ENCODE measurements at regions not wholly inside any gene's neighbourhood (a gene's known extent, or its start where the extent isn't known, plus 50 kb on each side); places are given as distances from the start of the nearest gene placed in this dataset.

GRCh38 chr9:115169003-115169402 is 51.0 kb upstream of the TNC start:
- ATAC-seq (ENCODE audit: low read depth), result no peak
- H3K36me3 Mint-ChIP-seq, result no peaks in the 10 kb centered on the region
- H3K27me3 Mint-ChIP-seq, result peaks cover 17% of the 10 kb centered on the region
- no peaks in the 10 kb centered on the region for H3K4me1 Mint-ChIP-seq
- no peaks in the 10 kb centered on the region for H3K9me3 Mint-ChIP-seq
- DNase-seq, result no peak
- H3K27ac Mint-ChIP-seq, result no peak overlapping the region
- POLR2A ChIA-PET, result no interaction called here
- H3K4me3 Mint-ChIP-seq, result no peak overlapping the region

GRCh38 chr9:115170358-115171073 is 52.6 kb upstream of the TNC start:
- ATAC-seq (ENCODE audit: low read depth) (no peak), DNase-seq (no peak)
- POLR2A ChIA-PET, result no interaction called here
- peaks cover 15% of the 10 kb centered on the region for H3K27me3 Mint-ChIP-seq
- H3K27ac Mint-ChIP-seq, result no peak overlapping the region
- H3K36me3 Mint-ChIP-seq, result no peaks in the 10 kb centered on the region
- H3K4me3 Mint-ChIP-seq, result no peak overlapping the region
- H3K9me3 Mint-ChIP-seq, result no peaks in the 10 kb centered on the region
- H3K4me1 Mint-ChIP-seq, result no peaks in the 10 kb centered on the region

GRCh38 chr9:115171921-115172388 is 54.0 kb upstream of the TNC start:
- H3K36me3 Mint-ChIP-seq, result no peaks in the 10 kb centered on the region
- POLR2A ChIA-PET, result no interaction called here
- ATAC-seq (ENCODE audit: low read depth) (no peak), DNase-seq (no peak)
- H3K4me1 Mint-ChIP-seq, result no peaks in the 10 kb centered on the region
- no peak overlapping the region for H3K4me3 Mint-ChIP-seq
- H3K27me3 Mint-ChIP-seq, result peaks cover 13% of the 10 kb centered on the region
- H3K27ac Mint-ChIP-seq, result no peak overlapping the region
- no peaks in the 10 kb centered on the region for H3K9me3 Mint-ChIP-seq

GRCh38 chr9:115182264-115182663 is 64.3 kb upstream of the TNC start:
- Mint-ChIP-seq H3K4me1 (no peaks in the 10 kb centered on the region), H3K4me3 (no peak overlapping the region)

GRCh38 chr9:115183436-115183835 is 65.5 kb upstream of the TNC start:
- ATAC-seq (ENCODE audit: low read depth) (no peak), DNase-seq (no peak)
- POLR2A ChIA-PET, result no interaction called here
- Mint-ChIP-seq H3K36me3 (no peaks in the 10 kb centered on the region), H3K9me3 (no peaks in the 10 kb centered on the region), H3K27me3 (peaks cover 4% of the 10 kb centered on the region), H3K4me3 (no peak overlapping the region), H3K27ac (no peak overlapping the region), H3K4me1 (no peaks in the 10 kb centered on the region)

More at GRCh38 chr9:115182264-115182663, 64.3 kb upstream of the TNC start:
- Mint-ChIP-seq H3K9me3 (no peaks in the 10 kb centered on the region), H3K27me3 (peaks cover 4% of the 10 kb centered on the region), H3K27ac (no peak overlapping the region), H3K36me3 (no peaks in the 10 kb centered on the region)
- ATAC-seq (ENCODE audit: low read depth) (no peak), DNase-seq (no peak)
- POLR2A ChIA-PET, result no interaction called here

- Mint-ChIP-seq H3K9me3 (no peaks in the 10 kb centered on the region), H3K36me3 (no peaks in the 10 kb centered on the region), H3K4me3 (no peak overlapping the region), H3K27ac (no peak overlapping the region), H3K4me1 (no peaks in the 10 kb centered on the region), H3K27me3 (peaks cover 12% of the 10 kb centered on the region)
- DNase-seq, result no peak
- ATAC-seq (ENCODE audit: low read depth), result no peak
- POLR2A ChIA-PET, result no interaction called here
These were observed 71.7 kb upstream of the TNC start for GRCh38 chr9:115189686-115190085.

- H3K36me3 Mint-ChIP-seq, result no peaks in the 10 kb centered on the region
- peaks cover 17% of the 10 kb centered on the region for H3K27me3 Mint-ChIP-seq
- no peak overlapping the region for H3K4me3 Mint-ChIP-seq
- no peaks in the 10 kb centered on the region for H3K4me1 Mint-ChIP-seq
- no peak for ATAC-seq (ENCODE audit: low read depth)
- no peak overlapping the region for H3K27ac Mint-ChIP-seq
- DNase-seq, result no peak
- POLR2A ChIA-PET, result no interaction called here
- no peaks in the 10 kb centered on the region for H3K9me3 Mint-ChIP-seq
These were observed 73.7 kb upstream of the TNC start for GRCh38 chr9:115191667-115192066.

- peaks cover 22% of the 10 kb centered on the region for H3K27me3 Mint-ChIP-seq
- H3K27ac Mint-ChIP-seq, result no peak overlapping the region
- DNase-seq (no peak), ATAC-seq (ENCODE audit: low read depth) (no peak)
- H3K4me1 Mint-ChIP-seq, result no peaks in the 10 kb centered on the region
- H3K36me3 Mint-ChIP-seq, result no peaks in the 10 kb centered on the region
- H3K9me3 Mint-ChIP-seq, result no peaks in the 10 kb centered on the region
- POLR2A ChIA-PET, result no interaction called here
- no peak overlapping the region for H3K4me3 Mint-ChIP-seq
These were observed 74.3 kb upstream of the TNC start for GRCh38 chr9:115192280-115192679.

GRCh38 chr9:115192835-115193525 is 75.0 kb upstream of the TNC start:
- Mint-ChIP-seq H3K9me3 (no peaks in the 10 kb centered on the region), H3K27me3 (peaks cover 27% of the 10 kb centered on the region), H3K4me1 (no peaks in the 10 kb centered on the region), H3K27ac (no peak overlapping the region), H3K36me3 (no peaks in the 10 kb centered on the region), H3K4me3 (no peak overlapping the region)
- POLR2A ChIA-PET, result no interaction called here
- DNase-seq, result no peak
- no peak for ATAC-seq (ENCODE audit: low read depth)

GRCh38 chr9:115193777-115194176 is 75.8 kb upstream of the TNC start:
- ATAC-seq (ENCODE audit: low read depth), result no peak
- H3K36me3 Mint-ChIP-seq, result no peaks in the 10 kb centered on the region
- no peak overlapping the region for H3K4me3 Mint-ChIP-seq
- peaks cover 30% of the 10 kb centered on the region for H3K27me3 Mint-ChIP-seq
- POLR2A ChIA-PET, result no interaction called here
- no peaks in the 10 kb centered on the region for H3K4me1 Mint-ChIP-seq
- no peaks in the 10 kb centered on the region for H3K9me3 Mint-ChIP-seq
- H3K27ac Mint-ChIP-seq, result no peak overlapping the region
- DNase-seq, result no peak

GRCh38 chr9:115194216-115194615 is 76.3 kb upstream of the TNC start:
- peaks cover 34% of the 10 kb centered on the region for H3K27me3 Mint-ChIP-seq

GRCh38 chr9:115195912-115196311 is 78.0 kb upstream of the TNC start:
- ATAC-seq (ENCODE audit: low read depth) (no peak), DNase-seq (no peak)
- no peaks in the 10 kb centered on the region for H3K36me3 Mint-ChIP-seq
- no peak overlapping the region for H3K27ac Mint-ChIP-seq
- POLR2A ChIA-PET, result no interaction called here
- no peaks in the 10 kb centered on the region for H3K9me3 Mint-ChIP-seq
- peaks cover 36% of the 10 kb centered on the region for H3K27me3 Mint-ChIP-seq
- no peaks in the 10 kb centered on the region for H3K4me1 Mint-ChIP-seq
- no peak overlapping the region for H3K4me3 Mint-ChIP-seq

More at GRCh38 chr9:115194216-115194615, 76.3 kb upstream of the TNC start:
- DNase-seq, result no peak
- ATAC-seq (ENCODE audit: low read depth), result no peak
- POLR2A ChIA-PET, result no interaction called here
- H3K4me1 Mint-ChIP-seq, result no peaks in the 10 kb centered on the region
- no peaks in the 10 kb centered on the region for H3K9me3 Mint-ChIP-seq
- H3K36me3 Mint-ChIP-seq, result no peaks in the 10 kb centered on the region
- H3K27ac Mint-ChIP-seq, result no peak overlapping the region
- no peak overlapping the region for H3K4me3 Mint-ChIP-seq

- Mint-ChIP-seq H3K9me3 (no peaks in the 10 kb centered on the region), H3K4me1 (no peaks in the 10 kb centered on the region), H3K27me3 (peaks cover 37% of the 10 kb centered on the region), H3K27ac (no peak overlapping the region), H3K4me3 (no peak overlapping the region), H3K36me3 (no peaks in the 10 kb centered on the region)
- ATAC-seq (ENCODE audit: low read depth) (no peak), DNase-seq (no peak)
- POLR2A ChIA-PET, result no interaction called here
These were observed 79.0 kb upstream of the TNC start for GRCh38 chr9:115196919-115197318.

GRCh38 chr9:115198001-115198400 is 80.0 kb upstream of the TNC start:
- no peak overlapping the region for H3K27ac Mint-ChIP-seq
- H3K4me1 Mint-ChIP-seq, result no peaks in the 10 kb centered on the region
- no peaks in the 10 kb centered on the region for H3K36me3 Mint-ChIP-seq
- no peak overlapping the region for H3K4me3 Mint-ChIP-seq
- peaks cover 38% of the 10 kb centered on the region for H3K27me3 Mint-ChIP-seq
- ATAC-seq (ENCODE audit: low read depth) (no peak), DNase-seq (no peak)
- POLR2A ChIA-PET, result no interaction called here
- no peaks in the 10 kb centered on the region for H3K9me3 Mint-ChIP-seq
